Panc1 (cell line): ENCODE measurements at regions not wholly inside any gene's neighbourhood (a gene's known extent, or its start where the extent isn't known, plus 50 kb on each side); places are given as distances from the start of the nearest gene placed in this dataset.

Experiments used
- ATAC-seq: fragments of 200-7000 bp; cut with Tn5 transposase; 2 replicates; pipeline ENCODE4 v1.9.1; 2020; ENCODE audit warnings: mild to moderate bottlenecking, moderate library complexity
- BruUV-seq: library from RNA; stranded (reverse); fragments of 400-500 nt; replicated peaks from 2 replicates; lab custom pipeline; 2021; lab: Mats Ljungman, UMichigan
- CTCF ChIA-PET: fragments of 300-600 bp; sonication (Branson Sonifier 250); formaldehyde crosslinking; loops from one replicate; lab custom pipeline; 2022; ENCODE audit warnings: antibody characterized with exemption; lab: Charles Lee
- POLR2A ChIA-PET: fragments of 300-600 bp; sonication (Branson Sonifier 250); formaldehyde crosslinking; loops from one replicate; lab custom pipeline; 2022; ENCODE audit warnings: antibody characterized with exemption; lab: Charles Lee
- DNase-seq: peaks from one replicate; pipeline ENCODE4 v3.0.0-alpha.2; 2010; ENCODE audit warnings: low read depth, low spot score
- H3K27ac ChIP-seq: 2 replicates; pipeline ENCODE4 v1.5.1; 2011; ENCODE audit warnings: mild to moderate bottlenecking, low read length, inconsistent platforms
- H3K27me3 ChIP-seq: fragments of 200-500 bp; sonication (Bioruptor generic); 2 replicates; pipeline ENCODE4 v1.6.0; 2014; ENCODE audit warnings: low read length, inconsistent platforms; ENCODE audit not compliant: control insufficient read depth, insufficient read depth
- H3K36me3 ChIP-seq: fragments of 200-500 bp; sonication (Bioruptor generic); 2 replicates; pipeline ENCODE4 v1.5.1; 2014; ENCODE audit warnings: inconsistent platforms, mild to moderate bottlenecking, low read length, moderate library complexity; ENCODE audit not compliant: control insufficient read depth, insufficient read depth
- H3K4me1 ChIP-seq: 2 replicates; pipeline ENCODE4 v1.5.1; 2011; ENCODE audit warnings: inconsistent platforms, mild to moderate bottlenecking, low read length, moderate library complexity; ENCODE audit not compliant: control insufficient read depth, insufficient read depth
- H3K4me3 ChIP-seq, 2 experiments: 2 replicates each; pipeline ENCODE4 v1.5.1; 2011 to 2012; ENCODE audit warnings: low read depth in 2 of 2, low read length in 2 of 2, mild to moderate bottlenecking in 2 of 2, inconsistent platforms in 1 of 2, moderate library complexity in 1 of 2
- H3K9me3 ChIP-seq: fragments of 200-500 bp; sonication (Bioruptor generic); 2 replicates; pipeline ENCODE4 v1.5.1; 2014; ENCODE audit warnings: low read depth, mild to moderate bottlenecking, inconsistent platforms, low read length, moderate library complexity; ENCODE audit not compliant: control insufficient read depth, insufficient read depth
- CTCF ChIP-seq: fragments of 450-650 bp; IDR thresholded peaks from 2 replicates; pipeline ENCODE4 v1.5.1; 2017; ENCODE audit warnings: mild to moderate bottlenecking
- POLR2AphosphoS5 ChIP-seq: IDR thresholded peaks from 2 replicates; pipeline ENCODE4 v1.6.1; 2012; ENCODE audit warnings: mild to moderate bottlenecking, low read depth, low read length, moderate library complexity
- SIN3A ChIP-seq: IDR thresholded peaks from 2 replicates; pipeline ENCODE4 v1.6.1; 2012; ENCODE audit warnings: low read depth, mild to moderate bottlenecking, low read length, moderate library complexity, borderline replicate concordance; ENCODE audit not compliant: insufficient read depth
- TCF7L2 ChIP-seq: IDR thresholded peaks from 2 replicates; pipeline ENCODE4 v1.6.1; 2011; ENCODE audit warnings: mild to moderate bottlenecking, low read depth, low read length, inconsistent platforms
- in situ Hi-C: cut with HindIII; loops from 2 replicates; pipeline ENCODE4 v1.10.0; 2016; ENCODE audit warnings: low sequenced_read_pairs, low pct_unique_long_range_greater_than_20kb
- intact Hi-C: fragments of 100-400 bp; cut with micrococcal nuclease; formaldehyde crosslinking; loops from one replicate; pipeline ENCODE4 v1.10.0; 2022; ENCODE audit not compliant: unreplicated experiment
- TF ChIP-seq, protein P1 (sequence below), 2 experiments: IDR thresholded peaks; 2 replicates each; pipeline ENCODE4 v1.6.1; 2011 to 2012; ENCODE audit warnings: low read depth in 2 of 2, control low read depth in 1 of 2, low read length in 1 of 2, mild to moderate bottlenecking in 1 of 2, moderate library complexity in 1 of 2; ENCODE audit not compliant: insufficient read depth in 1 of 2

- peaks cover 16% of the 10 kb centered on the region for H3K27me3 ChIP-seq
- in situ Hi-C loops (no loop called here), intact Hi-C loops (no loop called here)
- no peaks in the 10 kb centered on the region for H3K9me3 ChIP-seq
- no peak overlapping the region for H3K27ac ChIP-seq
- no TSS peak for BruUV-seq
- H3K36me3 ChIP-seq, result no peaks in the 10 kb centered on the region
- TF ChIP-seq CTCF (no peak), TCF7L2 (no peak), SIN3A (no peak), POLR2AphosphoS5 (no peak)
- TF ChIP-seq, protein P1, sequence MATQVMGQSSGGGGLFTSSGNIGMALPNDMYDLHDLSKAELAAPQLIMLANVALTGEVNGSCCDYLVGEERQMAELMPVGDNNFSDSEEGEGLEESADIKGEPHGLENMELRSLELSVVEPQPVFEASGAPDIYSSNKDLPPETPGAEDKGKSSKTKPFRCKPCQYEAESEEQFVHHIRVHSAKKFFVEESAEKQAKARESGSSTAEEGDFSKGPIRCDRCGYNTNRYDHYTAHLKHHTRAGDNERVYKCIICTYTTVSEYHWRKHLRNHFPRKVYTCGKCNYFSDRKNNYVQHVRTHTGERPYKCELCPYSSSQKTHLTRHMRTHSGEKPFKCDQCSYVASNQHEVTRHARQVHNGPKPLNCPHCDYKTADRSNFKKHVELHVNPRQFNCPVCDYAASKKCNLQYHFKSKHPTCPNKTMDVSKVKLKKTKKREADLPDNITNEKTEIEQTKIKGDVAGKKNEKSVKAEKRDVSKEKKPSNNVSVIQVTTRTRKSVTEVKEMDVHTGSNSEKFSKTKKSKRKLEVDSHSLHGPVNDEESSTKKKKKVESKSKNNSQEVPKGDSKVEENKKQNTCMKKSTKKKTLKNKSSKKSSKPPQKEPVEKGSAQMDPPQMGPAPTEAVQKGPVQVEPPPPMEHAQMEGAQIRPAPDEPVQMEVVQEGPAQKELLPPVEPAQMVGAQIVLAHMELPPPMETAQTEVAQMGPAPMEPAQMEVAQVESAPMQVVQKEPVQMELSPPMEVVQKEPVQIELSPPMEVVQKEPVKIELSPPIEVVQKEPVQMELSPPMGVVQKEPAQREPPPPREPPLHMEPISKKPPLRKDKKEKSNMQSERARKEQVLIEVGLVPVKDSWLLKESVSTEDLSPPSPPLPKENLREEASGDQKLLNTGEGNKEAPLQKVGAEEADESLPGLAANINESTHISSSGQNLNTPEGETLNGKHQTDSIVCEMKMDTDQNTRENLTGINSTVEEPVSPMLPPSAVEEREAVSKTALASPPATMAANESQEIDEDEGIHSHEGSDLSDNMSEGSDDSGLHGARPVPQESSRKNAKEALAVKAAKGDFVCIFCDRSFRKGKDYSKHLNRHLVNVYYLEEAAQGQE (IDR thresholded peaks at IDR 0.05; ENCODE audit: insufficient read depth in 1 of 2, low read depth in 2 of 2, low read length in 1 of 2), result no peak
- H3K4me3 ChIP-seq, result no peak overlapping the region
- ATAC-seq (no peak), DNase-seq (no peak)
- ChIA-PET POLR2A (no interaction called here), CTCF (no interaction called here)
- no peaks in the 10 kb centered on the region for H3K4me1 ChIP-seq
Observed at GRCh38 chr1:30641572-30642353, 81.6 kb downstream of the MATN1 start.

DNA sequence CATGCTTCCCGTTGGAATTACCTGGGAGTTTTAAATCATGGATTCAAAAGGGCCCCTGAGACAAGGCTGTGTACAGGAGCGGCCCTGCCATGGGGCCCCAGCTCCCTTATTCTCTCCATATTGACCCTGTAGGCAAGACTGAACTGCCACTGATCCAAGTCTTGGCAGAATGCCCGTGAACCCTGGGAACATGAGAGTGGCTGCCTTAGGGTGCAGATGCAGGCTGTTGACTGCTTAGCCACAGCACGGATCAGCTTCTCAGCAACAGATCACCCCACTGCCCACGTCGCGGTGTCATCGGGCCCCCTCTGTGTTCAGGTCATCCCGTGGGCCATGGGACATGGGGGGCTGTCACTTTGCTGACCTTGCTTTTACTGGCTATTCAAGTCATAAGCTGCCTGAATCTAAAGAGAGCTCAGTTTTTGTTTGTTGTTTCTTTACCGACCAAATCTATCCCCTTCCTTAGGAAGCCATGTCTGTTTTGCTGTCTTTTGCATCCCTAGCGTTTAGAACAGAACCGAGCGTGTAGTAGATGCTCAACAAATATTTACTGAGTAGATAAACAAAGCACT is 83.4 kb downstream of the MATN1 start:
- intact Hi-C loops, result no loop called here
- in situ Hi-C loops, result no loop called here
- TF ChIP-seq POLR2AphosphoS5, result no peak
- no peak for TF ChIP-seq TCF7L2
- no peak for TF ChIP-seq SIN3A
- Histone ChIP-seq H3K4me1 (no peaks in the 10 kb centered on the region), H3K9me3 (no peaks in the 10 kb centered on the region), H3K27me3 (peaks cover 16% of the 10 kb centered on the region), H3K27ac (no peak overlapping the region), H3K36me3 (no peaks in the 10 kb centered on the region), H3K4me3 (no peak overlapping the region)
- BruUV-seq, result no TSS peak
- POLR2A ChIA-PET, result no interaction called here
- no peak for DNase-seq
- ATAC-seq, result no peak
- CTCF ChIA-PET, result no interaction called here

- H3K27me3 ChIP-seq, result peaks cover 13% of the 10 kb centered on the region
- no peak for ATAC-seq
- POLR2A ChIA-PET, result no interaction called here
Observed at GRCh38 chr1:30638811-30639210, 84.6 kb downstream of the MATN1 start.

More at GRCh38 chr1:30638811-30639210, 84.6 kb downstream of the MATN1 start:
- no TSS peak for BruUV-seq
- TF ChIP-seq, protein P1 (IDR thresholded peaks at IDR 0.05; ENCODE audit: insufficient read depth in 1 of 2, low read depth in 2 of 2, low read length in 1 of 2), result no peak
- TF ChIP-seq SIN3A, result no peak
- TF ChIP-seq POLR2AphosphoS5, result no peak
- TF ChIP-seq CTCF, result no peak
- TF ChIP-seq TCF7L2, result no peak
- intact Hi-C loops, result no loop called here
- H3K4me1 ChIP-seq, result no peaks in the 10 kb centered on the region
- H3K4me3 ChIP-seq, result no peak overlapping the region
- in situ Hi-C loops, result no loop called here
- no peaks in the 10 kb centered on the region for H3K9me3 ChIP-seq
- CTCF ChIA-PET, result no interaction called here
- no peaks in the 10 kb centered on the region for H3K36me3 ChIP-seq
- no peak for DNase-seq
- H3K27ac ChIP-seq, result no peak overlapping the region
